Right lobe of liver (tissue), 4 donors: ENCODE measurements at regions not wholly inside any gene's neighbourhood (a gene's known extent, or its start where the extent isn't known, plus 50 kb on each side); places are given as distances from the start of the nearest gene placed in this dataset.

ENCODE experiments used
- POLR2A ChIP-seq: fragments of 450-650 bp; IDR thresholded peaks from one replicate; pipeline ENCODE4 v1.6.1; 2017; ENCODE audit warnings: antibody characterized with exemption, mild to moderate bottlenecking
- TF ChIP-seq, protein P1 (sequence below), 4 donors: fragments of 200-600 bp in 3 of 4; fragments of 450-650 bp in 1 of 4; IDR thresholded peaks; one replicate each; pipeline versions ENCODE4 v1.5.1 to v1.8.0; 2016 to 2022; ENCODE audit warnings: antibody characterized with exemption in 4 of 4, mild to moderate bottlenecking in 2 of 4
- donor health status: DM: no; HTN: no; CAD: no.
- donor health status: DM: no; HTN: no; CAD: no.
- donor health status: DM: no; HTN: yes; CAD: no.

DNA sequence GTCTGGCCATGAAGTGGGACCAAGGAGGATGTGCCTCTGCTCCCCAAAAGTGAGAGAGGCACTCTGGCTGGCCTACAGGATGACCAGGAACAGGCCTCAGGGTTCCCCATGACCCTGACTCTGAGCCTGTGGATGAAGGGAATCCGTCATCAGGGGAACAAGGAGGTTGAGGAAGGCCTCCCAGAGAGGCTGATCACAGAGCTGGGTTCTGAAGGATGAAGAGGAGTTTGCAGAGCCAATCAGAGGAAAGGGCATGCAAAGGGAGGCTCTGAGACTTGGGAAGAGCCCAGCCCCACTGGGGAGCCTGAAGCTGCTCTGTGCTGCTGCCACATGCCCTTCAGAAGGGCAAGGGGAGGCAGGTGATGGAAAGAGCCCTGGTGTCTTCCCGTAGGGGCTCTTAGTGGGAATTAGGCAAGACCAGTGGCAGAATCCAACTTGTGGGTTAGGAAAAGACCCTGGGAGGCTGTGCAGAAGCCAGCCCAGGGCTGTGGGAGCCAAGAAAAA, 141.3 kb upstream of the ID2 start:
- TF ChIP-seq, protein P1, sequence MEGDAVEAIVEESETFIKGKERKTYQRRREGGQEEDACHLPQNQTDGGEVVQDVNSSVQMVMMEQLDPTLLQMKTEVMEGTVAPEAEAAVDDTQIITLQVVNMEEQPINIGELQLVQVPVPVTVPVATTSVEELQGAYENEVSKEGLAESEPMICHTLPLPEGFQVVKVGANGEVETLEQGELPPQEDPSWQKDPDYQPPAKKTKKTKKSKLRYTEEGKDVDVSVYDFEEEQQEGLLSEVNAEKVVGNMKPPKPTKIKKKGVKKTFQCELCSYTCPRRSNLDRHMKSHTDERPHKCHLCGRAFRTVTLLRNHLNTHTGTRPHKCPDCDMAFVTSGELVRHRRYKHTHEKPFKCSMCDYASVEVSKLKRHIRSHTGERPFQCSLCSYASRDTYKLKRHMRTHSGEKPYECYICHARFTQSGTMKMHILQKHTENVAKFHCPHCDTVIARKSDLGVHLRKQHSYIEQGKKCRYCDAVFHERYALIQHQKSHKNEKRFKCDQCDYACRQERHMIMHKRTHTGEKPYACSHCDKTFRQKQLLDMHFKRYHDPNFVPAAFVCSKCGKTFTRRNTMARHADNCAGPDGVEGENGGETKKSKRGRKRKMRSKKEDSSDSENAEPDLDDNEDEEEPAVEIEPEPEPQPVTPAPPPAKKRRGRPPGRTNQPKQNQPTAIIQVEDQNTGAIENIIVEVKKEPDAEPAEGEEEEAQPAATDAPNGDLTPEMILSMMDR (IDR thresholded peaks at IDR 0.05) = no peak
- TF ChIP-seq POLR2A = no peak
